GM12878 (cell line): ENCODE measurements at regions not wholly inside any gene's neighbourhood (a gene's known extent, or its start where the extent isn't known, plus 50 kb on each side); places are given as distances from the start of the nearest gene placed in this dataset.

Experiments used
- ATAC-seq: fragments of 200-7000 bp; cut with Tn5 transposase; 3 replicates; pipeline ENCODE4 v1.9.1; 2020; ENCODE audit warnings: mild to moderate bottlenecking, moderate library complexity
- BruUV-seq: library from RNA; stranded (reverse); fragments of 400-500 nt; replicated peaks from 2 replicates; lab custom pipeline; 2021; lab: Mats Ljungman, UMichigan
- CTCF ChIA-PET: fragments of 300-600 bp; sonication (Branson Sonifier 250); formaldehyde crosslinking; extraction: SDS; loops from one replicate; lab custom pipeline; 2021; ENCODE audit warnings: inconsistent platforms; lab: Yijun Ruan, JAX
- POLR2A ChIA-PET: fragments of 350-600 bp; formaldehyde crosslinking; extraction: SDS; loops from one replicate; lab custom pipeline; 2021; ENCODE audit warnings: inconsistent platforms; lab: Charles Lee
- RAD21 ChIA-PET: fragments of 300-600 bp; sonication (Branson Sonifier 250); formaldehyde crosslinking; loops from one replicate; lab custom pipeline; 2023; ENCODE audit warnings: antibody characterized with exemption; ENCODE audit not compliant: unreplicated experiment; lab: Charles Lee
- SMC1A ChIA-PET: fragments of 300-600 bp; sonication (Branson Sonifier 250); formaldehyde crosslinking; loops from one replicate; lab custom pipeline; 2023; ENCODE audit not compliant: unreplicated experiment, uncharacterized antibody; lab: Charles Lee
- DNase-seq: peaks from one replicate; pipeline ENCODE4 v3.0.0-alpha.2; 2011; ENCODE audit warnings: low read depth, low spot score
- FAIRE-seq: peaks from 3 replicates; lab custom pipeline; 2011; peaks lifted over from hg19 to GRCh38; lab: Jason Lieb, UNC
- H2AFZ ChIP-seq: 2 replicates; pipeline ENCODE4 v1.6.0; 2011; ENCODE audit warnings: low read depth, low read length, control low read depth; ENCODE audit not compliant: control insufficient read depth
- H3K27ac ChIP-seq: 2 replicates; pipeline ENCODE4 v1.5.1; 2011; ENCODE audit warnings: control low read depth; ENCODE audit not compliant: control insufficient read depth, insufficient read depth
- H3K27me3 ChIP-seq, 2 experiments: replicated peaks in 1 of 2; 2 replicates each; pipeline versions ENCODE4 v1.6.0 to v1.6.1; 2011; ENCODE audit warnings: low read length in 1 of 2; ENCODE audit not compliant: control insufficient read depth in 2 of 2, insufficient read depth in 2 of 2
- H3K36me3 ChIP-seq, 2 experiments: 2 replicates each; pipeline ENCODE4 v1.5.1; 2011; ENCODE audit warnings: low read length in 1 of 2; ENCODE audit not compliant: control insufficient read depth in 2 of 2, insufficient read depth in 2 of 2
- H3K4me1 ChIP-seq: 2 replicates; pipeline ENCODE4 v1.6.1; 2011; ENCODE audit warnings: mild to moderate bottlenecking, low read length, moderate library complexity, mixed read lengths; ENCODE audit not compliant: control insufficient read depth, insufficient read depth
- H3K4me2 ChIP-seq: 2 replicates; pipeline ENCODE4 v1.6.0; 2011; ENCODE audit warnings: control low read depth; ENCODE audit not compliant: control insufficient read depth, insufficient read depth
- H3K4me3 ChIP-seq: fragments of 200-600 bp; sonication (generic); 2 replicates; pipeline ENCODE4 v1.5.1; 2016
- H3K79me2 ChIP-seq: 2 replicates; pipeline ENCODE4 v1.6.0; 2011; ENCODE audit warnings: low read length; ENCODE audit not compliant: control insufficient read depth, insufficient read depth
- H3K9ac ChIP-seq: 2 replicates; pipeline ENCODE4 v1.8.0; 2011; ENCODE audit warnings: low read length, control low read depth, mixed read lengths; ENCODE audit not compliant: control insufficient read depth, insufficient read depth
- H3K9me3 ChIP-seq: replicated peaks from 3 replicates; pipeline ENCODE4 v1.5.1; 2011; ENCODE audit warnings: mild to moderate bottlenecking, low read length; ENCODE audit not compliant: control insufficient read depth, insufficient read depth
- H4K20me1 ChIP-seq: 2 replicates; pipeline ENCODE4 v1.6.0; 2011; ENCODE audit not compliant: control insufficient read depth, insufficient read depth
- BCL11A ChIP-seq: IDR thresholded peaks from 2 replicates; pipeline ENCODE4 v1.6.1; 2011; ENCODE audit warnings: low read depth, low read length
- GABPA ChIP-seq: IDR thresholded peaks from 2 replicates; pipeline ENCODE4 v1.6.1; 2014; ENCODE audit warnings: antibody characterized with exemption, low read depth, mild to moderate bottlenecking, inconsistent platforms
- HDAC2 ChIP-seq: fragments of 200-600 bp; sonication (generic); IDR thresholded peaks from 2 replicates; pipeline ENCODE4 v1.6.1; 2017
- HDGF ChIP-seq: fragments of 450-650 bp; IDR thresholded peaks from 2 replicates; pipeline ENCODE4 v1.6.1; 2016; ENCODE audit warnings: antibody characterized with exemption
- WGBS: methylation state at CpG from one replicate; pipeline ENCODE4 v1.1.6; 2016; ENCODE audit warnings: low lambda C conversion rate; ENCODE audit not compliant: insufficient replicate concordance, insufficient coverage; ENCODE audit errors: missing lambda C conversion rate; 5-methylcytosine and 5-hydroxymethylcytosine counted together
- in situ Hi-C: fragments of 300-500 bp; cut with MboI; formaldehyde crosslinking; loops from 9 replicates; pipeline ENCODE4 v1.14.3; 2018; ENCODE audit warnings: mixed read lengths
- intact Hi-C: fragments of 100-400 bp; cut with micrococcal nuclease; formaldehyde crosslinking; loops from one replicate; pipeline ENCODE4 v1.14.2; 2022; ENCODE audit not compliant: unreplicated experiment
- TF ChIP-seq, protein P1 (sequence below): fragments of 150-350 bp; IDR thresholded peaks from 2 replicates; pipeline ENCODE4 v1.6.1; 2016; ENCODE audit warnings: low read depth, low read length
- TF ChIP-seq, protein P2 (sequence below): IDR thresholded peaks from 2 replicates; pipeline ENCODE4 v1.6.1; 2011; ENCODE audit warnings: low read depth, low read length, improper control_type of control experiment, borderline replicate concordance
- TF ChIP-seq, protein P3 (sequence below): fragments of 150-350 bp; IDR thresholded peaks from 2 replicates; pipeline ENCODE4 v1.6.1; 2014; ENCODE audit warnings: mild to moderate bottlenecking, low read depth, low read length
- TF ChIP-seq, protein P4 (sequence below): fragments of 450-650 bp; IDR thresholded peaks from 2 replicates; pipeline ENCODE4 v1.6.1; 2017; ENCODE audit warnings: mild to moderate bottlenecking, moderate library complexity
- TF ChIP-seq, protein P5 (sequence below): IDR thresholded peaks from 2 replicates; pipeline ENCODE4 v1.6.1; 2012; ENCODE audit warnings: mild to moderate bottlenecking, low read depth, low read length

DNA sequence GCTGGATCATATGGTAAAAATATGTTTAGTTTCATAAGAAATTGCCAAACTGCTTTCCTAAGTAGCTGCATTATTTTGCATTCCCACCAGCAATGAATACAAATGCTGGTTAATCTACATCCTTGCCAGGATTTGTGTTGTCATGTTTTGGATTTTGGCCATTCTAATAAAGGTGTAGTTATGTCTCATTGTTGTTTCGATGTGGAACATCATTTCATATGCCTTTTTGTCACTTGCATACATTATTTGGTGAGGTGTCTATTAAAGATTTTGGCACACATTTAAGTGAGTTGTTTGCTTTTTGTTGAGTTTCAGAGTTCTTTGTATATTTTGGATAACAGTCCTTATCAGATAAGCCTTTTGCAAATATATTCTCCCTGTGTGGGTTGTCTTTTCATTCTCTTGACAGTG, 299.2 kb upstream of the TFPI start:
- ChIA-PET SMC1A (interaction anchor here (1.3 kb wide), 1 partner anchor 353 kb away, joined by 6 read pairs; no protein-coding TSS in a partner anchor), RAD21 (no interaction called here), POLR2A (no interaction called here), CTCF (interaction anchor here (2.8 kb wide), 1 partner anchor 11 kb away, joined by 14 read pairs; no protein-coding TSS in a partner anchor)
- 0% methylated on average over 1 of the region's 1 CpG for WGBS
- Histone ChIP-seq H4K20me1 (no peaks in the 10 kb centered on the region), H3K9me3 (no peaks in the 10 kb centered on the region), H3K4me2 (no peak overlapping the region), H3K4me3 (no peak overlapping the region), H3K9ac (no peak overlapping the region), H3K27me3 (no peaks in the 10 kb centered on the region), H3K4me1 (no peaks in the 10 kb centered on the region), H3K36me3 (no peaks in the 10 kb centered on the region), H2AFZ (no peak overlapping the region), H3K27ac (no peak overlapping the region), H3K79me2 (no peaks in the 10 kb centered on the region)
- ATAC-seq (no peak), FAIRE-seq (no peak), DNase-seq (no peak)
- intact Hi-C loops (no loop called here), in situ Hi-C loops (no loop called here)
- BruUV-seq = no TSS peak
- TF ChIP-seq, protein P1, sequence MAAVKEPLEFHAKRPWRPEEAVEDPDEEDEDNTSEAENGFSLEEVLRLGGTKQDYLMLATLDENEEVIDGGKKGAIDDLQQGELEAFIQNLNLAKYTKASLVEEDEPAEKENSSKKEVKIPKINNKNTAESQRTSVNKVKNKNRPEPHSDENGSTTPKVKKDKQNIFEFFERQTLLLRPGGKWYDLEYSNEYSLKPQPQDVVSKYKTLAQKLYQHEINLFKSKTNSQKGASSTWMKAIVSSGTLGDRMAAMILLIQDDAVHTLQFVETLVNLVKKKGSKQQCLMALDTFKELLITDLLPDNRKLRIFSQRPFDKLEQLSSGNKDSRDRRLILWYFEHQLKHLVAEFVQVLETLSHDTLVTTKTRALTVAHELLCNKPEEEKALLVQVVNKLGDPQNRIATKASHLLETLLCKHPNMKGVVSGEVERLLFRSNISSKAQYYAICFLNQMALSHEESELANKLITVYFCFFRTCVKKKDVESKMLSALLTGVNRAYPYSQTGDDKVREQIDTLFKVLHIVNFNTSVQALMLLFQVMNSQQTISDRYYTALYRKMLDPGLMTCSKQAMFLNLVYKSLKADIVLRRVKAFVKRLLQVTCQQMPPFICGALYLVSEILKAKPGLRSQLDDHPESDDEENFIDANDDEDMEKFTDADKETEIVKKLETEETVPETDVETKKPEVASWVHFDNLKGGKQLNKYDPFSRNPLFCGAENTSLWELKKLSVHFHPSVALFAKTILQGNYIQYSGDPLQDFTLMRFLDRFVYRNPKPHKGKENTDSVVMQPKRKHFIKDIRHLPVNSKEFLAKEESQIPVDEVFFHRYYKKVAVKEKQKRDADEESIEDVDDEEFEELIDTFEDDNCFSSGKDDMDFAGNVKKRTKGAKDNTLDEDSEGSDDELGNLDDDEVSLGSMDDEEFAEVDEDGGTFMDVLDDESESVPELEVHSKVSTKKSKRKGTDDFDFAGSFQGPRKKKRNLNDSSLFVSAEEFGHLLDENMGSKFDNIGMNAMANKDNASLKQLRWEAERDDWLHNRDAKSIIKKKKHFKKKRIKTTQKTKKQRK = no peak
- TF ChIP-seq, protein P2, sequence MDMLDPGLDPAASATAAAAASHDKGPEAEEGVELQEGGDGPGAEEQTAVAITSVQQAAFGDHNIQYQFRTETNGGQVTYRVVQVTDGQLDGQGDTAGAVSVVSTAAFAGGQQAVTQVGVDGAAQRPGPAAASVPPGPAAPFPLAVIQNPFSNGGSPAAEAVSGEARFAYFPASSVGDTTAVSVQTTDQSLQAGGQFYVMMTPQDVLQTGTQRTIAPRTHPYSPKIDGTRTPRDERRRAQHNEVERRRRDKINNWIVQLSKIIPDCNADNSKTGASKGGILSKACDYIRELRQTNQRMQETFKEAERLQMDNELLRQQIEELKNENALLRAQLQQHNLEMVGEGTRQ = no peak
- TF ChIP-seq, protein P3, sequence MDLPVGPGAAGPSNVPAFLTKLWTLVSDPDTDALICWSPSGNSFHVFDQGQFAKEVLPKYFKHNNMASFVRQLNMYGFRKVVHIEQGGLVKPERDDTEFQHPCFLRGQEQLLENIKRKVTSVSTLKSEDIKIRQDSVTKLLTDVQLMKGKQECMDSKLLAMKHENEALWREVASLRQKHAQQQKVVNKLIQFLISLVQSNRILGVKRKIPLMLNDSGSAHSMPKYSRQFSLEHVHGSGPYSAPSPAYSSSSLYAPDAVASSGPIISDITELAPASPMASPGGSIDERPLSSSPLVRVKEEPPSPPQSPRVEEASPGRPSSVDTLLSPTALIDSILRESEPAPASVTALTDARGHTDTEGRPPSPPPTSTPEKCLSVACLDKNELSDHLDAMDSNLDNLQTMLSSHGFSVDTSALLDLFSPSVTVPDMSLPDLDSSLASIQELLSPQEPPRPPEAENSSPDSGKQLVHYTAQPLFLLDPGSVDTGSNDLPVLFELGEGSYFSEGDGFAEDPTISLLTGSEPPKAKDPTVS = no peak
- TF ChIP-seq HDGF (no peak), GABPA (no peak), BCL11A (no peak), HDAC2 (no peak)
- TF ChIP-seq, protein P4, sequence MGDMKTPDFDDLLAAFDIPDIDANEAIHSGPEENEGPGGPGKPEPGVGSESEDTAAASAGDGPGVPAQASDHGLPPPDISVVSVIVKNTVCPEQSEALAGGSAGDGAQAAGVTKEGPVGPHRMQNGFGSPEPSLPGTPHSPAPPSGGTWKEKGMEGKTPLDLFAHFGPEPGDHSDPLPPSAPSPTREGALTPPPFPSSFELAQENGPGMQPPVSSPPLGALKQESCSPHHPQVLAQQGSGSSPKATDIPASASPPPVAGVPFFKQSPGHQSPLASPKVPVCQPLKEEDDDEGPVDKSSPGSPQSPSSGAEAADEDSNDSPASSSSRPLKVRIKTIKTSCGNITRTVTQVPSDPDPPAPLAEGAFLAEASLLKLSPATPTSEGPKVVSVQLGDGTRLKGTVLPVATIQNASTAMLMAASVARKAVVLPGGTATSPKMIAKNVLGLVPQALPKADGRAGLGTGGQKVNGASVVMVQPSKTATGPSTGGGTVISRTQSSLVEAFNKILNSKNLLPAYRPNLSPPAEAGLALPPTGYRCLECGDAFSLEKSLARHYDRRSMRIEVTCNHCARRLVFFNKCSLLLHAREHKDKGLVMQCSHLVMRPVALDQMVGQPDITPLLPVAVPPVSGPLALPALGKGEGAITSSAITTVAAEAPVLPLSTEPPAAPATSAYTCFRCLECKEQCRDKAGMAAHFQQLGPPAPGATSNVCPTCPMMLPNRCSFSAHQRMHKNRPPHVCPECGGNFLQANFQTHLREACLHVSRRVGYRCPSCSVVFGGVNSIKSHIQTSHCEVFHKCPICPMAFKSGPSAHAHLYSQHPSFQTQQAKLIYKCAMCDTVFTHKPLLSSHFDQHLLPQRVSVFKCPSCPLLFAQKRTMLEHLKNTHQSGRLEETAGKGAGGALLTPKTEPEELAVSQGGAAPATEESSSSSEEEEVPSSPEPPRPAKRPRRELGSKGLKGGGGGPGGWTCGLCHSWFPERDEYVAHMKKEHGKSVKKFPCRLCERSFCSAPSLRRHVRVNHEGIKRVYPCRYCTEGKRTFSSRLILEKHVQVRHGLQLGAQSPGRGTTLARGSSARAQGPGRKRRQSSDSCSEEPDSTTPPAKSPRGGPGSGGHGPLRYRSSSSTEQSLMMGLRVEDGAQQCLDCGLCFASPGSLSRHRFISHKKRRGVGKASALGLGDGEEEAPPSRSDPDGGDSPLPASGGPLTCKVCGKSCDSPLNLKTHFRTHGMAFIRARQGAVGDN = no peak
- TF ChIP-seq, protein P5, sequence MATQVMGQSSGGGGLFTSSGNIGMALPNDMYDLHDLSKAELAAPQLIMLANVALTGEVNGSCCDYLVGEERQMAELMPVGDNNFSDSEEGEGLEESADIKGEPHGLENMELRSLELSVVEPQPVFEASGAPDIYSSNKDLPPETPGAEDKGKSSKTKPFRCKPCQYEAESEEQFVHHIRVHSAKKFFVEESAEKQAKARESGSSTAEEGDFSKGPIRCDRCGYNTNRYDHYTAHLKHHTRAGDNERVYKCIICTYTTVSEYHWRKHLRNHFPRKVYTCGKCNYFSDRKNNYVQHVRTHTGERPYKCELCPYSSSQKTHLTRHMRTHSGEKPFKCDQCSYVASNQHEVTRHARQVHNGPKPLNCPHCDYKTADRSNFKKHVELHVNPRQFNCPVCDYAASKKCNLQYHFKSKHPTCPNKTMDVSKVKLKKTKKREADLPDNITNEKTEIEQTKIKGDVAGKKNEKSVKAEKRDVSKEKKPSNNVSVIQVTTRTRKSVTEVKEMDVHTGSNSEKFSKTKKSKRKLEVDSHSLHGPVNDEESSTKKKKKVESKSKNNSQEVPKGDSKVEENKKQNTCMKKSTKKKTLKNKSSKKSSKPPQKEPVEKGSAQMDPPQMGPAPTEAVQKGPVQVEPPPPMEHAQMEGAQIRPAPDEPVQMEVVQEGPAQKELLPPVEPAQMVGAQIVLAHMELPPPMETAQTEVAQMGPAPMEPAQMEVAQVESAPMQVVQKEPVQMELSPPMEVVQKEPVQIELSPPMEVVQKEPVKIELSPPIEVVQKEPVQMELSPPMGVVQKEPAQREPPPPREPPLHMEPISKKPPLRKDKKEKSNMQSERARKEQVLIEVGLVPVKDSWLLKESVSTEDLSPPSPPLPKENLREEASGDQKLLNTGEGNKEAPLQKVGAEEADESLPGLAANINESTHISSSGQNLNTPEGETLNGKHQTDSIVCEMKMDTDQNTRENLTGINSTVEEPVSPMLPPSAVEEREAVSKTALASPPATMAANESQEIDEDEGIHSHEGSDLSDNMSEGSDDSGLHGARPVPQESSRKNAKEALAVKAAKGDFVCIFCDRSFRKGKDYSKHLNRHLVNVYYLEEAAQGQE = no peak
